A549 (cell line): ENCODE measurements at regions not wholly inside any gene's neighbourhood (a gene's known extent, or its start where the extent isn't known, plus 50 kb on each side); places are given as distances from the start of the nearest gene placed in this dataset.

Source experiments
- ATAC-seq, 2 experiments: fragments of 200-7000 bp in 1 of 2; fragments of >200 bp in 1 of 2; cut with Nextera tagmentation in 1 of 2; cut with Tn5 transposase in 1 of 2; 3 replicates each; pipeline versions ENCODE4 v1.8.0 to v1.9.1; 2018 to 2020; ENCODE audit warnings: mild to moderate bottlenecking in 1 of 2, moderate library complexity in 1 of 2
- CTCF ChIA-PET: fragments of 300-600 bp; sonication (Branson Sonifier 250); formaldehyde crosslinking; extraction: SDS; loops from one replicate; lab custom pipeline; 2021; ENCODE audit warnings: antibody characterized with exemption, inconsistent platforms; lab: Yijun Ruan, JAX
- POLR2A ChIA-PET: fragments of 350-600 bp; formaldehyde crosslinking; extraction: SDS; loops from one replicate; lab custom pipeline; 2021; ENCODE audit warnings: antibody characterized with exemption, inconsistent platforms; lab: Yijun Ruan, JAX
- DNase-seq, 2 experiments: peaks; one replicate each; pipeline versions ENCODE4 v3.0.0 to v3.0.0-alpha.2; 2011 to 2016; ENCODE audit warnings: low read depth in 1 of 2, low spot score in 1 of 2
- FAIRE-seq: peaks from 2 replicates; lab custom pipeline; 2011; peaks lifted over from hg19 to GRCh38; lab: Jason Lieb, UNC
- H3K27ac ChIP-seq, 2 experiments: fragments of >200 bp; sonication (Bioruptor Twin); formaldehyde crosslinking; 3 replicates each; pipeline ENCODE4 v1.5.1; 2016 to 2017
- H3K4me1 ChIP-seq: fragments of >200 bp; sonication (Bioruptor Twin); formaldehyde crosslinking; 3 replicates; pipeline ENCODE4 v1.6.1; 2016
- H3K4me2 ChIP-seq: fragments of >200 bp; sonication (Bioruptor Twin); formaldehyde crosslinking; 3 replicates; pipeline ENCODE4 v1.6.1; 2016
- H3K4me3 ChIP-seq: fragments of >200 bp; sonication (Bioruptor Twin); formaldehyde crosslinking; 3 replicates; pipeline ENCODE4 v1.5.1; 2016
- H3K9me3 ChIP-seq: fragments of >200 bp; sonication (Bioruptor Twin); formaldehyde crosslinking; 3 replicates; pipeline ENCODE4 v1.6.1; 2016
- ATOH8 ChIP-seq: fragments of 250-450 bp; sonication (Bioruptor Pico); IDR thresholded peaks from 2 replicates; pipeline ENCODE4 v1.5.0; 2020; ENCODE audit warnings: low read depth, mild to moderate bottlenecking, moderate library complexity
- CHD4 ChIP-seq: fragments of 200-600 bp; sonication (generic); IDR thresholded peaks from 2 replicates; pipeline ENCODE4 v1.6.1; 2016; ENCODE audit warnings: antibody characterized with exemption, mild to moderate bottlenecking, borderline replicate concordance
- CTCF ChIP-seq: fragments of >200 bp; sonication (Bioruptor Twin); formaldehyde crosslinking; IDR thresholded peaks from 3 replicates; pipeline ENCODE4 v1.5.1; 2016
- EHMT2 ChIP-seq: fragments of 200-600 bp; sonication (generic); IDR thresholded peaks from 2 replicates; pipeline ENCODE4 v1.6.1; 2016; ENCODE audit warnings: antibody characterized with exemption, low read depth, mild to moderate bottlenecking, moderate library complexity
- ELK1 ChIP-seq: fragments of 150-350 bp; IDR thresholded peaks from 2 replicates; pipeline ENCODE4 v1.6.1; 2014; ENCODE audit warnings: low read depth, mild to moderate bottlenecking, low read length
- GATA3 ChIP-seq: IDR thresholded peaks from 2 replicates; pipeline ENCODE4 v1.6.1; 2012; ENCODE audit warnings: borderline replicate concordance
- HEYL ChIP-seq: fragments of 250-450 bp; sonication (Bioruptor Pico); IDR thresholded peaks from 2 replicates; pipeline ENCODE4 v1.8.0; 2021; ENCODE audit warnings: mild to moderate bottlenecking, moderate library complexity
- HMGXB4 ChIP-seq: fragments of 250-450 bp; sonication (Bioruptor Pico); IDR thresholded peaks from 2 replicates; pipeline ENCODE4 v1.5.0; 2021; ENCODE audit warnings: mild to moderate bottlenecking, moderate library complexity, borderline replicate concordance
- HOXB13 ChIP-seq: fragments of 250-450 bp; sonication (Bioruptor Pico); IDR thresholded peaks from 2 replicates; pipeline ENCODE4 v1.5.0; 2020; ENCODE audit warnings: low read depth, mild to moderate bottlenecking, moderate library complexity
- JUNB ChIP-seq: fragments of >200 bp; sonication (Bioruptor Twin); formaldehyde crosslinking; IDR thresholded peaks from 2 replicates; pipeline ENCODE4 v1.6.1; 2016
- KDM1A ChIP-seq: fragments of 200-600 bp; sonication (generic); IDR thresholded peaks from 2 replicates; pipeline ENCODE4 v1.6.1; 2016; ENCODE audit warnings: low read depth, mild to moderate bottlenecking
- NR3C1 ChIP-seq: fragments of >200 bp; sonication (Bioruptor Twin); formaldehyde crosslinking; IDR thresholded peaks from 3 replicates; pipeline ENCODE4 v1.6.1; 2017
- RAD21 ChIP-seq, 2 experiments: fragments of >200 bp in 1 of 2; sonication (Bioruptor Twin) in 1 of 2; formaldehyde crosslinking in 1 of 2; IDR thresholded peaks in 1 of 2; conservative IDR thresholded peaks in 1 of 2; 2 replicates in 1 of 2; 3 replicates in 1 of 2; pipeline ENCODE4 v1.6.1; 2012 to 2018; ENCODE audit warnings: inconsistent platforms in 1 of 2
- RARB ChIP-seq: fragments of 250-450 bp; sonication (Bioruptor Pico); IDR thresholded peaks from 2 replicates; pipeline ENCODE4 v1.8.0; 2021; ENCODE audit warnings: mild to moderate bottlenecking, moderate library complexity
- REST ChIP-seq: fragments of 200-600 bp; sonication (generic); IDR thresholded peaks from 2 replicates; pipeline ENCODE4 v1.6.1; 2016; ENCODE audit warnings: antibody characterized with exemption, mild to moderate bottlenecking, moderate library complexity
- RFX5 ChIP-seq: fragments of 450-650 bp; IDR thresholded peaks from 2 replicates; pipeline ENCODE4 v1.7.1; 2014; ENCODE audit warnings: antibody characterized with exemption, mild to moderate bottlenecking, moderate library complexity
- SMC3 ChIP-seq: fragments of >200 bp; sonication (Bioruptor Twin); formaldehyde crosslinking; IDR thresholded peaks from 3 replicates; pipeline ENCODE4 v1.6.1; 2018; ENCODE audit warnings: inconsistent platforms
- TP53 ChIP-seq: fragments of 250-450 bp; sonication (Bioruptor Pico); IDR thresholded peaks from 2 replicates; pipeline ENCODE4 v1.5.0; 2021; ENCODE audit warnings: mild to moderate bottlenecking, moderate library complexity
- USF2 ChIP-seq: fragments of 450-650 bp; IDR thresholded peaks from 2 replicates; pipeline ENCODE4 v1.6.1; 2014; ENCODE audit warnings: antibody characterized with exemption
- ZNF302 ChIP-seq: fragments of 250-450 bp; sonication (Bioruptor Pico); IDR thresholded peaks from 2 replicates; pipeline ENCODE4 v1.9.0; 2021; ENCODE audit warnings: inconsistent platforms, mild to moderate bottlenecking, moderate library complexity
- WGBS: methylation state at CpG from one replicate; pipeline ENCODE4 v1.1.6; 2017; ENCODE audit errors: missing lambda C conversion rate; 5-methylcytosine and 5-hydroxymethylcytosine counted together

GRCh38 chr18:27500531-27500930 is 315.4 kb upstream of the CHST9 start (continued):
- TF ChIP-seq CTCF, result no peak

GRCh38 chr18:27497246-27497645 is 312.1 kb upstream of the CHST9 start:
- no peak for ATAC-seq
- H3K9me3 ChIP-seq, result no peaks in the 10 kb centered on the region
- TF ChIP-seq RFX5 (no peak), RARB (CRISPR knock-in tag) (no peak), HOXB13 (CRISPR knock-in tag) (no peak), EHMT2 (no peak), NR3C1 (no peak), GATA3 (no peak)
- TF ChIP-seq, all 56 proteins: peak for 0
- no peak for DNase-seq
- H3K4me1 ChIP-seq, result no peaks in the 10 kb centered on the region
- H3K4me3 ChIP-seq, result no peak overlapping the region
- WGBS, result 15% methylated on average over 4 of the region's 4 CpGs
- FAIRE-seq, result no peak
- no peak overlapping the region for H3K4me2 ChIP-seq
- CTCF ChIA-PET, result no interaction called here
- H3K27ac ChIP-seq, result no peak overlapping the region
- POLR2A ChIA-PET, result no interaction called here

- no peak for DNase-seq
Observed at GRCh38 chr18:27493182-27493581, 308.1 kb upstream of the CHST9 start.

GRCh38 chr18:27491772-27492171 is 306.7 kb upstream of the CHST9 start:
- CTCF ChIA-PET, result no interaction called here
- TF ChIP-seq SMC3 (no peak), KDM1A (no peak), USF2 (no peak), HMGXB4 (CRISPR knock-in tag) (no peak), JUNB (no peak), REST (no peak), TP53 (CRISPR knock-in tag) (no peak), ZNF302 (CRISPR knock-in tag) (no peak), RAD21 (conservative IDR thresholded peaks at IDR 0.05 in 1 of 2, IDR thresholded peaks at IDR 0.05 in 1 of 2) (no peak), RARB (CRISPR knock-in tag) (no peak), CHD4 (no peak)

More at GRCh38 chr18:27493182-27493581, 308.1 kb upstream of the CHST9 start:
- Histone ChIP-seq H3K27ac (no peak overlapping the region), H3K4me2 (no peak overlapping the region), H3K9me3 (no peaks in the 10 kb centered on the region), H3K4me1 (no peaks in the 10 kb centered on the region), H3K4me3 (no peak overlapping the region)
- ChIA-PET CTCF (no interaction called here), POLR2A (no interaction called here)
- 2% methylated on average over 4 of the region's 4 CpGs for whole genome bisulfite sequencing
- no peak for FAIRE-seq
- no peak for ATAC-seq
- TF ChIP-seq EHMT2 (no peak), HEYL (CRISPR knock-in tag) (no peak), ELK1 (no peak), ATOH8 (CRISPR knock-in tag) (no peak), CHD4 (no peak)
- TF ChIP-seq, all 56 proteins: peak for 0

More at GRCh38 chr18:27491772-27492171, 306.7 kb upstream of the CHST9 start:
- POLR2A ChIA-PET, result no interaction called here
- Histone ChIP-seq H3K4me2 (no peak overlapping the region), H3K4me3 (no peak overlapping the region), H3K27ac (no peak overlapping the region), H3K9me3 (no peaks in the 10 kb centered on the region), H3K4me1 (no peaks in the 10 kb centered on the region)
- FAIRE-seq (no peak), DNase-seq (no peak), ATAC-seq (no peak)
- 10% methylated on average over 2 of the region's 2 CpGs for WGBS
